ENCODE measurements at regions not wholly inside any gene's neighbourhood (a gene's known extent, or its start where the extent isn't known, plus 50 kb on each side); places are given as distances from the start of the nearest gene placed in this dataset.
"Not testable (repeated sequence)": the region's sequence is repeated elsewhere in the genome, so short reads cannot be mapped to it uniquely, and the experiment has no call there.

GRCh38 chr5:153276151-153276550, 214.3 kb upstream of the GRIA1 start:
- TF ChIP-seq POLR2AphosphoS5 (IDR thresholded peaks at IDR 0.05; ENCODE audit: low read depth) (no peak), REST (IDR thresholded peaks at IDR 0.05; ENCODE audit: insufficient replicate concordance, low read depth) (peak; percentile 99)
- Histone ChIP-seq H3K4me3 (replicated peaks; ENCODE audit: insufficient read depth, low read length) (no peak overlapping the region), H3K27ac (replicated peaks) (no peak overlapping the region), H3K27me3 (ENCODE audit: insufficient read depth, poor library complexity, severe bottlenecking) (no peaks in the 10 kb centered on the region)
- DNase-seq (ENCODE audit: low read depth in 1 of 2, low spot score in 1 of 2), result peak; percentile 0 to 2

- H3K27me3 ChIP-seq (ENCODE audit: insufficient read depth, poor library complexity, severe bottlenecking); H3K4me3 ChIP-seq (replicated peaks; ENCODE audit: insufficient read depth, low read length); DNase-seq (ENCODE audit: low read depth in 1 of 2, low spot score in 1 of 2); H3K27ac ChIP-seq (replicated peaks): not testable (repeated sequence)
Measured at GRCh38 chr5:153296251-153296844, 194.1 kb upstream of the GRIA1 start.

- Histone ChIP-seq H3K27me3 (ENCODE audit: insufficient read depth, poor library complexity, severe bottlenecking) (no peaks in the 10 kb centered on the region), H3K4me3 (replicated peaks; ENCODE audit: insufficient read depth, low read length) (no peak overlapping the region), H3K27ac (replicated peaks) (no peak overlapping the region)
- TF ChIP-seq REST (IDR thresholded peaks at IDR 0.05; ENCODE audit: insufficient replicate concordance, low read depth), result no peak
- no peak for TF ChIP-seq POLR2AphosphoS5 (IDR thresholded peaks at IDR 0.05; ENCODE audit: low read depth)
- no peak for TF ChIP-seq GABPA (IDR thresholded peaks at IDR 0.05; ENCODE audit: low read depth)
- TF ChIP-seq CTCF (IDR thresholded peaks at IDR 0.05; ENCODE audit: insufficient read depth, low read length), result no peak
- TF ChIP-seq SPI1 (IDR thresholded peaks at IDR 0.05; ENCODE audit: borderline replicate concordance, low read depth), result no peak
- no peak for DNase-seq (ENCODE audit: low read depth in 1 of 2, low spot score in 1 of 2)
Measured at GRCh38 chr5:153299891-153300290, 190.6 kb upstream of the GRIA1 start.

- no peak for DNase-seq (ENCODE audit: low read depth in 1 of 2, low spot score in 1 of 2)
- no peak overlapping the region for H3K27ac ChIP-seq (replicated peaks)
- TF ChIP-seq POLR2AphosphoS5 (IDR thresholded peaks at IDR 0.05; ENCODE audit: low read depth) (no peak), CTCF (IDR thresholded peaks at IDR 0.05; ENCODE audit: insufficient read depth, low read length) (no peak), SPI1 (IDR thresholded peaks at IDR 0.05; ENCODE audit: borderline replicate concordance, low read depth) (no peak), GABPA (IDR thresholded peaks at IDR 0.05; ENCODE audit: low read depth) (no peak), REST (IDR thresholded peaks at IDR 0.05; ENCODE audit: insufficient replicate concordance, low read depth) (no peak)
Measured at GRCh38 chr5:153308282-153308681, 182.2 kb upstream of the GRIA1 start.

More at GRCh38 chr5:153308282-153308681, 182.2 kb upstream of the GRIA1 start:
- no peaks in the 10 kb centered on the region for H3K27me3 ChIP-seq (ENCODE audit: insufficient read depth, poor library complexity, severe bottlenecking)
- H3K4me3 ChIP-seq (replicated peaks; ENCODE audit: insufficient read depth, low read length), result no peak overlapping the region
